MM.1S (cell line): ENCODE measurements at regions not wholly inside any gene's neighbourhood (a gene's known extent, or its start where the extent isn't known, plus 50 kb on each side); places are given as distances from the start of the nearest gene placed in this dataset.

Experiments used
- DNase-seq: peaks from one replicate; pipeline ENCODE4 v3.0.0-alpha.2; 2015
- H2AFZ ChIP-seq: fragments of 300-600 bp; sonication (generic); 2 replicates; pipeline ENCODE4 v1.6.0; 2016; ENCODE audit warnings: antibody characterized with exemption, low read length
- H3F3A ChIP-seq: fragments of 300-600 bp; sonication (generic); 2 replicates; pipeline ENCODE4 v1.6.1; 2016; ENCODE audit warnings: mild to moderate bottlenecking, antibody characterized with exemption, low read length, moderate library complexity, mixed read lengths; ENCODE audit not compliant: insufficient read depth
- H3K27ac ChIP-seq: fragments of 300-600 bp; sonication (generic); 2 replicates; pipeline ENCODE4 v1.5.1; 2016; ENCODE audit warnings: mild to moderate bottlenecking, low read length
- H3K27me3 ChIP-seq: fragments of 300-600 bp; sonication (generic); replicated peaks from 2 replicates; pipeline ENCODE4 v1.6.0; 2016; ENCODE audit warnings: low read length; ENCODE audit not compliant: insufficient read depth
- H3K36me3 ChIP-seq: fragments of 300-600 bp; sonication (generic); replicated peaks from 2 replicates; pipeline ENCODE4 v1.6.1; 2016; ENCODE audit warnings: mild to moderate bottlenecking, low read length, mixed read lengths; ENCODE audit not compliant: insufficient read depth
- H3K4me1 ChIP-seq: fragments of 300-600 bp; sonication (generic); 2 replicates; pipeline ENCODE4 v1.6.1; 2016; ENCODE audit warnings: low read length, mixed read lengths
- H3K4me2 ChIP-seq: fragments of 300-600 bp; sonication (generic); 2 replicates; pipeline ENCODE4 v1.6.0; 2016; ENCODE audit warnings: low read depth, low read length
- H3K4me3 ChIP-seq: fragments of 300-600 bp; sonication (generic); 2 replicates; pipeline ENCODE4 v1.5.1; 2016; ENCODE audit warnings: low read length, mixed read lengths
- H3K79me2 ChIP-seq: fragments of 300-600 bp; sonication (generic); 2 replicates; pipeline ENCODE4 v1.6.1; 2016; ENCODE audit warnings: mixed run types, low read length, mixed read lengths
- H3K9ac ChIP-seq: fragments of 300-600 bp; sonication (generic); 2 replicates; pipeline ENCODE4 v1.6.1; 2016; ENCODE audit warnings: low read length, mixed read lengths
- H3K9me2 ChIP-seq: fragments of 300-600 bp; sonication (generic); replicated peaks from 2 replicates; pipeline ENCODE4 v1.6.1; 2016; ENCODE audit warnings: mild to moderate bottlenecking, low read length, mixed read lengths; ENCODE audit not compliant: insufficient read depth
- H3K9me3 ChIP-seq: fragments of 300-600 bp; sonication (generic); replicated peaks from 2 replicates; pipeline ENCODE4 v1.6.1; 2016; ENCODE audit warnings: mild to moderate bottlenecking, low read length, mixed read lengths; ENCODE audit not compliant: insufficient read depth
- H4K20me1 ChIP-seq: fragments of 300-600 bp; sonication (generic); 2 replicates; pipeline ENCODE4 v1.6.1; 2016; ENCODE audit warnings: mild to moderate bottlenecking, low read length, moderate library complexity, mixed read lengths; ENCODE audit not compliant: insufficient read depth
- CTCF ChIP-seq: fragments of 300-600 bp; sonication (generic); IDR thresholded peaks from 2 replicates; pipeline ENCODE4 v1.5.1; 2016; ENCODE audit warnings: antibody characterized with exemption, low read length, mixed read lengths
- EZH2 ChIP-seq: fragments of 300-600 bp; sonication (generic); optimal IDR thresholded peaks from 2 replicates; pipeline ENCODE3; 2017; ENCODE audit warnings: low read depth, mild to moderate bottlenecking, antibody characterized with exemption, low read length, mixed read lengths
- EZH2phosphoT487 ChIP-seq: fragments of 300-600 bp; sonication (generic); IDR thresholded peaks from 2 replicates; pipeline ENCODE4 v1.6.1; 2018; ENCODE audit warnings: antibody characterized with exemption, low read length

GRCh38 chr12:43063650-43064049 is 474.1 kb upstream of the PRICKLE1 start:
- no peak for DNase-seq
- H3K27me3 ChIP-seq = no peaks in the 10 kb centered on the region
- no peaks in the 10 kb centered on the region for H3K9me3 ChIP-seq
- no peaks in the 10 kb centered on the region for H3K36me3 ChIP-seq
- H3F3A ChIP-seq = no peaks in the 10 kb centered on the region
- H3K9ac ChIP-seq = no peak overlapping the region
- H3K27ac ChIP-seq = no peak overlapping the region
- H4K20me1 ChIP-seq = no peaks in the 10 kb centered on the region
- no peak overlapping the region for H2AFZ ChIP-seq
- TF ChIP-seq CTCF (no peak), EZH2phosphoT487 (no peak), EZH2 (no peak)
- no peaks in the 10 kb centered on the region for H3K9me2 ChIP-seq
- H3K4me1 ChIP-seq = no peaks in the 10 kb centered on the region
- H3K4me2 ChIP-seq = no peak overlapping the region
- no peaks in the 10 kb centered on the region for H3K79me2 ChIP-seq
- no peak overlapping the region for H3K4me3 ChIP-seq

- TF ChIP-seq CTCF (no peak), EZH2 (no peak), EZH2phosphoT487 (no peak)
- Histone ChIP-seq H3K4me3 (no peak overlapping the region), H3K4me1 (no peaks in the 10 kb centered on the region), H3K79me2 (no peaks in the 10 kb centered on the region), H4K20me1 (no peaks in the 10 kb centered on the region), H3K9me3 (no peaks in the 10 kb centered on the region), H3K9ac (no peak overlapping the region), H3K27ac (no peak overlapping the region), H3K27me3 (no peaks in the 10 kb centered on the region), H3K36me3 (no peaks in the 10 kb centered on the region), H3K4me2 (no peak overlapping the region), H3K9me2 (no peaks in the 10 kb centered on the region), H2AFZ (no peak overlapping the region), H3F3A (no peaks in the 10 kb centered on the region)
- no peak for DNase-seq
These were observed 472.8 kb upstream of the PRICKLE1 start for GRCh38 chr12:43062201-43062895.

GRCh38 chr12:43060742-43061141 is 471.2 kb upstream of the PRICKLE1 start:
- Histone ChIP-seq H3K9ac (no peak overlapping the region), H3K4me1 (no peaks in the 10 kb centered on the region), H3K4me2 (no peak overlapping the region), H3K27ac (no peak overlapping the region), H3F3A (no peaks in the 10 kb centered on the region), H4K20me1 (no peaks in the 10 kb centered on the region), H3K79me2 (no peaks in the 10 kb centered on the region), H3K9me2 (no peaks in the 10 kb centered on the region), H3K9me3 (no peaks in the 10 kb centered on the region), H2AFZ (no peak overlapping the region), H3K27me3 (no peaks in the 10 kb centered on the region), H3K4me3 (no peak overlapping the region), H3K36me3 (no peaks in the 10 kb centered on the region)
- TF ChIP-seq EZH2 = no peak
- DNase-seq = no peak

GRCh38 chr12:43058616-43059015 is 469.1 kb upstream of the PRICKLE1 start:
- no peaks in the 10 kb centered on the region for H3K27me3 ChIP-seq
- no peaks in the 10 kb centered on the region for H3K36me3 ChIP-seq
- no peak overlapping the region for H3K4me2 ChIP-seq
- no peaks in the 10 kb centered on the region for H3K79me2 ChIP-seq
- TF ChIP-seq EZH2phosphoT487 (no peak), EZH2 (no peak), CTCF (no peak)
- H2AFZ ChIP-seq = no peak overlapping the region
- H3K9ac ChIP-seq = no peak overlapping the region
- no peak overlapping the region for H3K27ac ChIP-seq
- no peaks in the 10 kb centered on the region for H4K20me1 ChIP-seq
- no peaks in the 10 kb centered on the region for H3F3A ChIP-seq
- no peaks in the 10 kb centered on the region for H3K9me2 ChIP-seq
- H3K9me3 ChIP-seq = no peaks in the 10 kb centered on the region
- no peak for DNase-seq
- no peak overlapping the region for H3K4me3 ChIP-seq
- no peaks in the 10 kb centered on the region for H3K4me1 ChIP-seq
